Nephron (organoid): ENCODE measurements at regions not wholly inside any gene's neighbourhood (a gene's known extent, or its start where the extent isn't known, plus 50 kb on each side); places are given as distances from the start of the nearest gene placed in this dataset.

Experiments used
- H3K27ac Mint-ChIP-seq, 3 experiments: 2 replicates each; pipeline ENCODE4 v1.8.0; 2020; ENCODE audit warnings: mixed read lengths in 3 of 3, mild to moderate bottlenecking in 2 of 3, moderate library complexity in 1 of 3
- H3K27me3 Mint-ChIP-seq: 2 replicates; pipeline ENCODE4 v1.8.0; 2021; ENCODE audit warnings: low read depth, mild to moderate bottlenecking, moderate library complexity, mixed read lengths
- H3K36me3 Mint-ChIP-seq: 2 replicates; pipeline ENCODE4 v1.8.0; 2020; ENCODE audit warnings: low read depth, mixed read lengths
- H3K4me1 Mint-ChIP-seq: 2 replicates; pipeline ENCODE4 v1.8.0; 2020; ENCODE audit warnings: mixed read lengths
- H3K4me3 Mint-ChIP-seq, 3 experiments: 2 replicates each; pipeline ENCODE4 v1.8.0; 2020; ENCODE audit warnings: mild to moderate bottlenecking in 3 of 3, mixed read lengths in 3 of 3, moderate library complexity in 2 of 3
- H3K9me3 Mint-ChIP-seq: 2 replicates; pipeline ENCODE4 v1.8.0; 2020; ENCODE audit warnings: mixed read lengths
- TF ChIP-seq, protein P1 (sequence below), 3 experiments: fragments of 200-600 bp; sonication (generic); IDR thresholded peaks; one replicate each; pipeline ENCODE4 v1.5.0; 2021; ENCODE audit warnings: antibody characterized with exemption in 3 of 3; ENCODE audit not compliant: unreplicated experiment in 3 of 3

- H3K9me3 Mint-ChIP-seq: no peaks in the 10 kb centered on the region
These were observed 182.1 kb upstream of the FBXL4 start for GRCh38 chr6:99129835-99130234.

DNA sequence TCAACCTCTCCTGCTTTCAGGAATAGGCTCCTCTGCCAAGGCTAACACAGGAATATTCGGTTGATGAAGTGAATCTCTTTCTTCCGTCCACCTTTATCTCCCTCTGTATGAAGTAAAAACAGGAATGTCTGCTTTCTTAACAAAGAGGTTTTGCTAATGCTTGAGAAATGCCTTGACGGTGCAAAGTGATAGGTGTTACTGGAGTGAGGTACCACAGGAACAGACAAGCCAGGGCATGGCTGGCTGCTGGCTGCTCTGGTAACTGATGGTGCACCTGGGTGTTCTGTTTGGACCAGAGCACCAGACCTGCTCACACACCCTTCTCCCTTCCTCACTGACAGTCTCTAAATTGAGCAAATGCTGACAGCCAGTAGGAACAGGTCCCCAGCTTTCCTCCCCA, 174.0 kb upstream of the FBXL4 start:
- H3K4me1 Mint-ChIP-seq: no peaks in the 10 kb centered on the region
- TF ChIP-seq, protein P1, sequence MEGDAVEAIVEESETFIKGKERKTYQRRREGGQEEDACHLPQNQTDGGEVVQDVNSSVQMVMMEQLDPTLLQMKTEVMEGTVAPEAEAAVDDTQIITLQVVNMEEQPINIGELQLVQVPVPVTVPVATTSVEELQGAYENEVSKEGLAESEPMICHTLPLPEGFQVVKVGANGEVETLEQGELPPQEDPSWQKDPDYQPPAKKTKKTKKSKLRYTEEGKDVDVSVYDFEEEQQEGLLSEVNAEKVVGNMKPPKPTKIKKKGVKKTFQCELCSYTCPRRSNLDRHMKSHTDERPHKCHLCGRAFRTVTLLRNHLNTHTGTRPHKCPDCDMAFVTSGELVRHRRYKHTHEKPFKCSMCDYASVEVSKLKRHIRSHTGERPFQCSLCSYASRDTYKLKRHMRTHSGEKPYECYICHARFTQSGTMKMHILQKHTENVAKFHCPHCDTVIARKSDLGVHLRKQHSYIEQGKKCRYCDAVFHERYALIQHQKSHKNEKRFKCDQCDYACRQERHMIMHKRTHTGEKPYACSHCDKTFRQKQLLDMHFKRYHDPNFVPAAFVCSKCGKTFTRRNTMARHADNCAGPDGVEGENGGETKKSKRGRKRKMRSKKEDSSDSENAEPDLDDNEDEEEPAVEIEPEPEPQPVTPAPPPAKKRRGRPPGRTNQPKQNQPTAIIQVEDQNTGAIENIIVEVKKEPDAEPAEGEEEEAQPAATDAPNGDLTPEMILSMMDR (IDR thresholded peaks at IDR 0.05; ENCODE audit: unreplicated experiment in 3 of 3): no peak
- H3K27me3 Mint-ChIP-seq: peaks cover 11% of the 10 kb centered on the region
- no peaks in the 10 kb centered on the region for H3K36me3 Mint-ChIP-seq
- no peaks in the 10 kb centered on the region for H3K9me3 Mint-ChIP-seq
- no peak overlapping the region for H3K4me3 Mint-ChIP-seq
- no peak overlapping the region for H3K27ac Mint-ChIP-seq

More at GRCh38 chr6:99129835-99130234, 182.1 kb upstream of the FBXL4 start:
- TF ChIP-seq, protein P1 (IDR thresholded peaks at IDR 0.05; ENCODE audit: unreplicated experiment in 3 of 3): no peak
- no peaks in the 10 kb centered on the region for H3K27me3 Mint-ChIP-seq
- H3K36me3 Mint-ChIP-seq: no peaks in the 10 kb centered on the region
- H3K4me1 Mint-ChIP-seq: peaks cover 25% of the 10 kb centered on the region
- H3K27ac Mint-ChIP-seq: no peak overlapping the region
- H3K4me3 Mint-ChIP-seq: no peak overlapping the region

GRCh38 chr6:99120641-99121040, 172.9 kb upstream of the FBXL4 start:
- Mint-ChIP-seq H3K27me3 (peaks cover 11% of the 10 kb centered on the region), H3K4me1 (no peaks in the 10 kb centered on the region), H3K9me3 (no peaks in the 10 kb centered on the region), H3K27ac (no peak overlapping the region), H3K4me3 (no peak overlapping the region), H3K36me3 (no peaks in the 10 kb centered on the region)
- TF ChIP-seq, protein P1 (IDR thresholded peaks at IDR 0.05; ENCODE audit: unreplicated experiment in 3 of 3): no peak

- no peaks in the 10 kb centered on the region for H3K4me1 Mint-ChIP-seq
- no peaks in the 10 kb centered on the region for H3K36me3 Mint-ChIP-seq
- no peak overlapping the region for H3K4me3 Mint-ChIP-seq
- peaks cover 14% of the 10 kb centered on the region for H3K27me3 Mint-ChIP-seq
- no peaks in the 10 kb centered on the region for H3K9me3 Mint-ChIP-seq
- TF ChIP-seq, protein P1 (IDR thresholded peaks at IDR 0.05; ENCODE audit: unreplicated experiment in 3 of 3): peak; percentile 61 to 73 (median 72)
- no peak overlapping the region for H3K27ac Mint-ChIP-seq
These were observed 171.6 kb upstream of the FBXL4 start for GRCh38 chr6:99119109-99120031.

DNA sequence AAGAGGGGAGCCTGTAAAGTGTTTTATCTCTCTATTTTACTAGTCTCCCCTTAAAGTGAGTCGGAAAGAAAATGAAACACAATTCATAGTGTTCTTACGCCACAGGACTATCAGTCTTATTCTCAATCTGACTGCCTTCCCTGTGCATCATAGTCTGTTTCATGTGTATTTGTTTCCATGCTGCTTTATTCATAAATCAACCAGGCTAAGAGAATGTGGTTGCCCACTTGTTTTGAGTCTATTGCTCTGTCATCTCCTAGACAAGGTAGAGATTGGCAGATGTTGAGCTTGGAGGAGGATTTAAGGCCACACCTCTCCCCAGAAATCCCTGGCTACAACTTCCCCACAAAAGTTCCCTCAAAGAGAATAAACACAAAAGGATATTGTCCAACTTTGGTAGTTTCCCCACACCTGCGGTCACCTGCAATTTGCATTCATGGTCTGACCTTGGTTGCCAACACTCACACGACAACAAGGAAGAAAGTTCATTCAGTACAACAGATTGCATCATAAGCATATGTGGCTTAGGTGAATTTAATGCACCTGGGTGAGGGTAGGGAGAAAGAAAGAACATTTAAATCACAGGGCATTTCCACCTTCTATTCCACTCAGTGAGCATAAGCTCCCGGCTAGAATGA, 167.1 kb upstream of the FBXL4 start:
- H3K27ac Mint-ChIP-seq: no peak overlapping the region
- H3K27me3 Mint-ChIP-seq: peaks cover 14% of the 10 kb centered on the region
- no peaks in the 10 kb centered on the region for H3K36me3 Mint-ChIP-seq
- H3K9me3 Mint-ChIP-seq: no peaks in the 10 kb centered on the region
- no peaks in the 10 kb centered on the region for H3K4me1 Mint-ChIP-seq
- no peak overlapping the region for H3K4me3 Mint-ChIP-seq
- TF ChIP-seq, protein P1 (IDR thresholded peaks at IDR 0.05; ENCODE audit: unreplicated experiment in 3 of 3): no peak
